K562 (cell line): ENCODE measurements at regions not wholly inside any gene's neighbourhood (a gene's known extent, or its start where the extent isn't known, plus 50 kb on each side); places are given as distances from the start of the nearest gene placed in this dataset.

Experiments
- BHLHE40 ChIP-seq: IDR thresholded peaks from 2 replicates; pipeline ENCODE4 v1.6.1; 2011; ENCODE audit warnings: low read length, improper control_type of control experiment
- CHAMP1 ChIP-seq: fragments of 450-650 bp; IDR thresholded peaks from 2 replicates; pipeline ENCODE4 v1.6.1; 2016; ENCODE audit warnings: mild to moderate bottlenecking
- DPF2 ChIP-seq: fragments of 450-650 bp; IDR thresholded peaks from 2 replicates; pipeline ENCODE4 v1.6.1; 2016
- E2F8 ChIP-seq: fragments of 450-650 bp; IDR thresholded peaks from 2 replicates; pipeline ENCODE4 v1.7.1; 2018; ENCODE audit warnings: mild to moderate bottlenecking, low read depth; ENCODE audit not compliant: partially characterized antibody
- ERF ChIP-seq: fragments of 450-650 bp; formaldehyde crosslinking; IDR thresholded peaks from 2 replicates; pipeline ENCODE4 v1.4.0; 2020; ENCODE audit warnings: mild to moderate bottlenecking, mixed read lengths
- ESRRA ChIP-seq: fragments of 450-650 bp; IDR thresholded peaks from 2 replicates; pipeline ENCODE4 v1.6.1; 2014; ENCODE audit warnings: low read depth, mild to moderate bottlenecking, moderate library complexity, borderline replicate concordance
- HMGN3 ChIP-seq: IDR thresholded peaks from 2 replicates; pipeline ENCODE4 v1.6.1; 2011; ENCODE audit warnings: borderline replicate concordance, low read depth, mild to moderate bottlenecking, mixed read lengths, low read length; ENCODE audit not compliant: insufficient read length; ENCODE audit errors: extremely low read depth
- MGA ChIP-seq: fragments of 450-650 bp; IDR thresholded peaks from 2 replicates; pipeline ENCODE4 v1.6.1; 2016; ENCODE audit warnings: mild to moderate bottlenecking, moderate library complexity
- MTA2 ChIP-seq: fragments of 450-650 bp; IDR thresholded peaks from 2 replicates; pipeline ENCODE4 v1.6.1; 2016; ENCODE audit warnings: low read depth
- NELFE ChIP-seq: IDR thresholded peaks from 2 replicates; pipeline ENCODE4 v1.6.1; 2011; ENCODE audit warnings: mild to moderate bottlenecking; ENCODE audit not compliant: insufficient read depth, insufficient read length
- NR2F6 ChIP-seq: fragments of 450-650 bp; formaldehyde crosslinking; IDR thresholded peaks from 2 replicates; pipeline ENCODE4 v1.4.0; 2020; ENCODE audit warnings: mild to moderate bottlenecking
- RFX7 ChIP-seq: fragments of 250-450 bp; sonication (Bioruptor Pico); IDR thresholded peaks from 2 replicates; pipeline ENCODE4 v1.5.1; 2021; ENCODE audit warnings: mild to moderate bottlenecking
- ZNF347 ChIP-seq: fragments of 450-650 bp; formaldehyde crosslinking; IDR thresholded peaks from 2 replicates; pipeline ENCODE4 v1.4.0; 2020; ENCODE audit warnings: low read depth, mild to moderate bottlenecking, moderate library complexity

- TF ChIP-seq BHLHE40 (no peak), ERF (CRISPR knock-in tag) (no peak), HMGN3 (peak; percentile 35), ZNF347 (CRISPR knock-in tag) (no peak), NR2F6 (CRISPR knock-in tag) (no peak), NELFE (no peak), MGA (no peak), MTA2 (0 out of 2 replicates have a peak, but pooled peaks have one; percentile 58), CHAMP1 (peak; percentile 14; the same call in 1 of the 2 replicates), DPF2 (peak; percentile 67), ESRRA (peak; percentile 97), RFX7 (CRISPR knock-in tag) (no peak), E2F8 (no peak)
Observed at GRCh38 chr11:34727228-34727737, 106.4 kb downstream of the EHF start (continued).
